PC-9 (cell line): ENCODE measurements at regions not wholly inside any gene's neighbourhood (a gene's known extent, or its start where the extent isn't known, plus 50 kb on each side); places are given as distances from the start of the nearest gene placed in this dataset.
A peak's percentile ranks its signal among the peaks of the same experiment; 100 is the strongest.

Source experiments
- BruUV-seq: library from RNA; stranded (reverse); fragments of 400-500 nt; replicated peaks from 2 replicates; lab custom pipeline; 2021; lab: Mats Ljungman, UMichigan
- CTCF ChIA-PET: fragments of 300-600 bp; sonication (Branson Sonifier 250); formaldehyde crosslinking; loops from one replicate; lab custom pipeline; 2022; ENCODE audit warnings: antibody characterized with exemption; lab: Charles Lee
- POLR2A ChIA-PET: fragments of 300-600 bp; sonication (Branson Sonifier 250); formaldehyde crosslinking; loops from one replicate; lab custom pipeline; 2022; ENCODE audit warnings: antibody characterized with exemption; ENCODE audit not compliant: unreplicated experiment; lab: Charles Lee
- DNase-seq, 2 experiments: peaks; one replicate each; pipeline versions ENCODE4 v3.0.0 to v3.0.0-alpha.2; 2015 to 2022; ENCODE audit warnings: mixed read lengths in 1 of 2
- H2AFZ ChIP-seq: fragments of 200-600 bp; sonication (generic); 2 replicates; pipeline ENCODE4 v1.8.1; 2017; ENCODE audit warnings: antibody characterized with exemption
- H3F3A ChIP-seq: fragments of 200-600 bp; sonication (generic); 2 replicates; pipeline ENCODE4 v1.8.1; 2017; ENCODE audit warnings: antibody characterized with exemption, mild to moderate bottlenecking, low read depth; ENCODE audit not compliant: insufficient read depth
- H3K27ac ChIP-seq: fragments of 200-600 bp; sonication (generic); 2 replicates; pipeline ENCODE4 v1.6.1; 2016; ENCODE audit warnings: mixed run types
- H3K27me3 ChIP-seq: fragments of 200-600 bp; sonication (generic); 2 replicates; pipeline ENCODE4 v1.6.1; 2016; ENCODE audit warnings: low read depth, mixed run types; ENCODE audit not compliant: insufficient read depth
- H3K36me3 ChIP-seq: fragments of 200-600 bp; sonication (generic); 2 replicates; pipeline ENCODE4 v1.6.1; 2016; ENCODE audit warnings: low read depth, mixed run types
- H3K4me1 ChIP-seq: fragments of 200-600 bp; sonication (generic); replicated peaks from 2 replicates; pipeline ENCODE4 v1.6.1; 2016; ENCODE audit warnings: mixed run types; ENCODE audit not compliant: insufficient read depth
- H3K4me2 ChIP-seq: fragments of 200-600 bp; sonication (generic); 2 replicates; pipeline ENCODE4 v1.6.1; 2017; ENCODE audit warnings: mixed run types
- H3K4me3 ChIP-seq: fragments of 200-600 bp; sonication (generic); 2 replicates; pipeline ENCODE4 v1.6.1; 2016; ENCODE audit warnings: mixed run types
- H3K79me2 ChIP-seq: fragments of 200-600 bp; sonication (generic); 2 replicates; pipeline ENCODE4 v1.6.1; 2017; ENCODE audit warnings: low read depth, mixed run types
- H3K9me2 ChIP-seq: fragments of 200-600 bp; sonication (generic); 2 replicates; pipeline ENCODE4 v1.8.1; 2017; ENCODE audit warnings: mild to moderate bottlenecking; ENCODE audit not compliant: insufficient read depth
- H3K9me3 ChIP-seq: fragments of 200-600 bp; sonication (generic); 2 replicates; pipeline ENCODE4 v1.8.1; 2016; ENCODE audit warnings: low read depth; ENCODE audit not compliant: insufficient read depth
- H4K20me1 ChIP-seq: fragments of 200-600 bp; sonication (generic); 2 replicates; pipeline ENCODE4 v1.8.1; 2017; ENCODE audit not compliant: insufficient read depth
- CTCF ChIP-seq: fragments of 200-600 bp; sonication (generic); conservative IDR thresholded peaks from 2 replicates; pipeline ENCODE4 v1.6.1; 2017; ENCODE audit warnings: mixed run types, antibody characterized with exemption, mild to moderate bottlenecking, moderate library complexity
- EZH2 ChIP-seq: fragments of 200-600 bp; sonication (generic); IDR thresholded peaks from 2 replicates; pipeline ENCODE4 v1.8.0; 2017; ENCODE audit warnings: antibody characterized with exemption, low read depth
- intact Hi-C: fragments of 100-400 bp; cut with micrococcal nuclease; formaldehyde crosslinking; loops from one replicate; pipeline ENCODE4 v1.10.0; 2022; ENCODE audit not compliant: unreplicated experiment

DNA sequence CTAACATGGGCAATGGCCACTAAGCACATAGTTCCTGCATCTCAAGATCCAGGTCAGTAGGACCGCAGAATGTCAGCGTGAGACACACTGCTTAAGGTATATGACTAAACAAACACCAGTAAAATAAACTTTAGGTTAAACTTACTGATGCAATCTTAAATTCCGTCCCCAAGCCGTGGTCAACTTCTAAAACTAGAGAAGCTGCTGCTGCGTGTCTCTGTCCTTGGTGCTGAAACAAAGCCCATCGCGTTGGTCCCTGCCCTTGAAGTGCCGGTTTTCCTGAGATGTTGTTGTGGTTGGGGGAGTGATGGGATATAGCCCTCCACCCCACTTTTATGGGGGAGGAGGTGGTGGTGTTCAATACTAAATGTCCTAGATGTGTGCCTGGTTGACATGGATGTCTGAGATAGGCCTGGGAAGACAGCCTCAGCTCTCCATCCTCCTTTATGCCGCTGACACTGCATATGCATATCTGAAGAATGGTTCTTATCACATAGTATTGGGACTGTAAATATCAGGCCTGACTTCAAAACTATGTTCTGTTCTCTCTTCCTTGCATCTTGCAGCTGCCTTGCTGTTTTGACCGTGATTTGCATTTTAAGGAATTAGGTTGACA is 72.0 kb upstream of the KCNA3 start:
- Histone ChIP-seq H3K27ac (no peak overlapping the region), H3K4me1 (no peaks in the 10 kb centered on the region), H4K20me1 (no peaks in the 10 kb centered on the region), H3K4me3 (no peak overlapping the region), H3F3A (no peaks in the 10 kb centered on the region), H3K9me2 (no peaks in the 10 kb centered on the region), H3K27me3 (peaks cover 24% of the 10 kb centered on the region), H2AFZ (no peak overlapping the region), H3K9me3 (no peaks in the 10 kb centered on the region), H3K79me2 (no peaks in the 10 kb centered on the region), H3K4me2 (no peak overlapping the region), H3K36me3 (no peaks in the 10 kb centered on the region)
- TF ChIP-seq EZH2 (no peak), CTCF (no peak)
- intact Hi-C loops = no loop called here
- POLR2A ChIA-PET = no interaction called here
- CTCF ChIA-PET = no interaction called here
- peak; percentile 25 to 58 for DNase-seq
- no TSS peak for BruUV-seq

GRCh38 chr1:110743397-110743796 is 68.7 kb upstream of the KCNA3 start:
- no peaks in the 10 kb centered on the region for H3K9me2 ChIP-seq
- H3K9me3 ChIP-seq = no peaks in the 10 kb centered on the region
- no peaks in the 10 kb centered on the region for H3F3A ChIP-seq
- no peak for DNase-seq
- peaks cover 14% of the 10 kb centered on the region for H3K27me3 ChIP-seq
- no peaks in the 10 kb centered on the region for H3K79me2 ChIP-seq
- ChIA-PET CTCF (no interaction called here), POLR2A (no interaction called here)
- no peaks in the 10 kb centered on the region for H3K36me3 ChIP-seq
- H3K4me1 ChIP-seq = no peaks in the 10 kb centered on the region
- no peaks in the 10 kb centered on the region for H4K20me1 ChIP-seq
- TF ChIP-seq EZH2 (no peak), CTCF (no peak)
- H3K27ac ChIP-seq = no peak overlapping the region
- H3K4me3 ChIP-seq = no peak overlapping the region
- no peak overlapping the region for H3K4me2 ChIP-seq
- no TSS peak for BruUV-seq
- intact Hi-C loops = no loop called here
- no peak overlapping the region for H2AFZ ChIP-seq

DNA sequence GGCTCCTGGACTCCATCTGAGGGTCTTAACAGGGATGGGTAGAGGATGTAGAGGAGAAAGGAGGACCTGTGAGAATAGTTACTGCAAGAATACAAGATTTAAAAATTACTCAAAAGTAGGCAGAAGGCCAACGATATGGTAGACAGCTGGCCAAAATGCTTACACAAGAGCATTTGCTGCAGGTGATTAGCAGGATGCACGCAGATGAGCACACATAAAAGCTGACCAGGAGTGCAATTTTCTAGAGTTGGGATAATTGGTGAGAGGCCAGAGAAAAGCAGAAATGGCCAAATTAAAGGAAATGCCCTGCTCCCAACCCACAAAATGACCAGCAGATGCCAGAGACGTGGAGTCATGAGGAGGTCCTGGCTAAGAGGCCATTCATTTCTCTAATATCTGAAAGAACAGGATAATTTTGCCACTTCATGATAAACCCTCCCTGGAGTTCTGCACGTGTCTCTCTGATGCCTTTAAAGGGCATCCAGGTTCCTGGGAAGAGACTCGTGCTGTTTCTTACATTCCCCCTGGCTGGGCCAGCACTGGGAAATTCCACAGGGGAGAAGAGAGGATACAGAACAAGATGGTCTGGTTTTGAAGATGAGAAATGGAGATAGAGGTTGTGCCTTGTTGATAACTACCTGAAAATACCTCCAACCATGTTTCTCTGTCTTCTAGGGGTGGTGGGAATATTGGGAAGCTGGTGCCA is 62.3 kb upstream of the KCNA3 start:
- intact Hi-C loops = no loop called here
- H3K27ac ChIP-seq = no peak overlapping the region
- DNase-seq = no peak
- BruUV-seq = no TSS peak
- no peaks in the 10 kb centered on the region for H3K4me1 ChIP-seq
- no peaks in the 10 kb centered on the region for H4K20me1 ChIP-seq
- H3K79me2 ChIP-seq = no peaks in the 10 kb centered on the region
- no peak overlapping the region for H3K4me2 ChIP-seq
- no peaks in the 10 kb centered on the region for H3F3A ChIP-seq
- H3K36me3 ChIP-seq = no peaks in the 10 kb centered on the region
- H3K4me3 ChIP-seq = no peak overlapping the region
- H3K27me3 ChIP-seq = peaks cover 24% of the 10 kb centered on the region
- H3K9me3 ChIP-seq = no peaks in the 10 kb centered on the region
- no peaks in the 10 kb centered on the region for H3K9me2 ChIP-seq
- no peak overlapping the region for H2AFZ ChIP-seq
- ChIA-PET CTCF (no interaction called here), POLR2A (no interaction called here)
- TF ChIP-seq CTCF (no peak), EZH2 (no peak)
